CD4-positive, alpha-beta T cell (primary cell): ENCODE measurements at regions not wholly inside any gene's neighbourhood (a gene's known extent, or its start where the extent isn't known, plus 50 kb on each side); places are given as distances from the start of the nearest gene placed in this dataset.
"Not testable (repeated sequence)": the region's sequence is repeated elsewhere in the genome, so short reads cannot be mapped to it uniquely, and the experiment has no call there.

Experiments
- ATAC-seq: fragments of 200-7000 bp; cut with Tn5 transposase; one replicate; pipeline ENCODE4 v1.10.0; 2022; ENCODE audit warnings: mild to moderate bottlenecking; ENCODE audit not compliant: poor library complexity
- CTCF ChIA-PET: fragments of 350-600 bp; sonication (Branson Sonifier 250); formaldehyde crosslinking; loops from one replicate; lab custom pipeline; 2021; ENCODE audit warnings: antibody characterized with exemption, inconsistent platforms; lab: Charles Lee
- POLR2A ChIA-PET: fragments of 350-600 bp; sonication (Branson Sonifier 250); formaldehyde crosslinking; loops from one replicate; lab custom pipeline; 2021; ENCODE audit warnings: antibody characterized with exemption, inconsistent platforms; lab: Charles Lee
- DNase-seq, 14 experiments: peaks; one replicate each; pipeline ENCODE4 v3.0.0-alpha.2; 2013 to 2020; ENCODE audit warnings: mixed read lengths in 2 of 14
- H3K27ac ChIP-seq, 2 donors: one replicate each; pipeline versions ENCODE4 v1.5.1 to v1.7.0; 2013; ENCODE audit warnings: low read length in 2 of 2, low read depth in 1 of 2, mild to moderate bottlenecking in 1 of 2
- H3K27me3 ChIP-seq, 2 experiments: 1 replicate in 1 of 2; 2 replicates in 1 of 2; pipeline versions ENCODE4 v1.6.1 to v1.7.0; 2013; ENCODE audit warnings: low read length in 2 of 2, control low read depth in 1 of 2, mild to moderate bottlenecking in 1 of 2, moderate library complexity in 1 of 2; ENCODE audit not compliant: insufficient read depth in 2 of 2, control insufficient read depth in 1 of 2
- H3K36me3 ChIP-seq: one replicate; pipeline ENCODE4 v1.6.1; 2013; ENCODE audit warnings: low read length, control low read depth; ENCODE audit not compliant: insufficient read depth
- H3K4me1 ChIP-seq: one replicate; pipeline ENCODE4 v1.6.1; 2013; ENCODE audit warnings: low read length, control low read depth; ENCODE audit not compliant: insufficient read depth
- H3K4me3 ChIP-seq: one replicate; pipeline ENCODE4 v1.5.1; 2013; ENCODE audit warnings: mild to moderate bottlenecking, low read length, moderate library complexity
- H3K9me3 ChIP-seq, 2 experiments: 1 replicate in 1 of 2; 2 replicates in 1 of 2; pipeline versions ENCODE4 v1.6.1 to v1.7.0; 2013; ENCODE audit warnings: low read length in 2 of 2, mild to moderate bottlenecking in 2 of 2, control low read depth in 1 of 2, moderate library complexity in 1 of 2; ENCODE audit not compliant: control insufficient read depth in 1 of 2, insufficient read depth in 1 of 2
- H3K27ac Mint-ChIP-seq: one replicate; pipeline ENCODE4 v1.8.0; 2020; ENCODE audit warnings: mixed read lengths
- H3K27me3 Mint-ChIP-seq: one replicate; pipeline ENCODE4 v1.8.0; 2021; ENCODE audit warnings: mixed read lengths
- H3K36me3 Mint-ChIP-seq: one replicate; pipeline ENCODE4 v1.8.0; 2021; ENCODE audit warnings: low read depth, mixed read lengths
- H3K4me1 Mint-ChIP-seq: one replicate; pipeline ENCODE4 v1.8.0; 2021; ENCODE audit warnings: low read depth, mixed read lengths
- H3K4me3 Mint-ChIP-seq: one replicate; pipeline ENCODE4 v1.8.0; 2020; ENCODE audit warnings: mild to moderate bottlenecking, mixed read lengths
- H3K9me3 Mint-ChIP-seq: one replicate; pipeline ENCODE4 v1.8.0; 2020; ENCODE audit warnings: mixed read lengths
- intact Hi-C, 2 experiments: fragments of 100-400 bp; cut with DNase I in 1 of 2; cut with micrococcal nuclease in 1 of 2; formaldehyde crosslinking; loops; one replicate each; pipeline versions ENCODE4 v1.15.1 to v1.9.0; 2023 to 2025; cut with DNase I, micrococcal nuclease
- TF ChIP-seq, protein P1 (sequence below): fragments of 200-600 bp; IDR thresholded peaks from one replicate; pipeline ENCODE4 v1.8.0; 2022; ENCODE audit warnings: antibody characterized with exemption, mild to moderate bottlenecking

DNA sequence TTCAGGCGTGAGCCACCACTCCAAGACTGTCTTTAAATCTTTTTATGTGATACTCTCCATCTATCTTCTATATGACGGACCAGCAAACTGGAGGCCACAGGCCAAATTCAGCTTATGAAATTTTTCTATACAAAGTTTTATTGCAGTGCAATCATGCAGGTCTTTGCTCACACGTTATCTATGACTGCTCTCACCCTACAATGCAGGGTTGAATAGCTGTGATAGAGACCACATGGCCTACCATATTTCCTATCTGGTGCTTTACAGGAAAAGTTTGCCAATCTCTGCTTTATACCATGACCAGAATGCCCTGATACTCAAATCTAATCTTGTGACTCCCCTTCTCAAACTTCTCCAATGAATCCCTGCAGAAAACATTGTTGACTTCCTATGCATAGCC is 89.5 kb upstream of the ACBD5 start:
- Histone ChIP-seq H3K4me1 (no peaks in the 10 kb centered on the region), H3K27me3 (no peaks in the 10 kb centered on the region), H3K36me3 (no peaks in the 10 kb centered on the region), H3K4me3 (no peak overlapping the region), H3K27ac (no peak overlapping the region), H3K9me3 (no peaks in the 10 kb centered on the region)
- POLR2A ChIA-PET = no interaction called here
- no peaks in the 10 kb centered on the region for H3K9me3 Mint-ChIP-seq
- H3K27me3 Mint-ChIP-seq = no peaks in the 10 kb centered on the region
- H3K36me3 Mint-ChIP-seq = no peaks in the 10 kb centered on the region
- no peak for DNase-seq
- CTCF ChIA-PET = no interaction called here
- H3K27ac Mint-ChIP-seq = no peak overlapping the region
- no peak for ATAC-seq
- TF ChIP-seq, protein P1, sequence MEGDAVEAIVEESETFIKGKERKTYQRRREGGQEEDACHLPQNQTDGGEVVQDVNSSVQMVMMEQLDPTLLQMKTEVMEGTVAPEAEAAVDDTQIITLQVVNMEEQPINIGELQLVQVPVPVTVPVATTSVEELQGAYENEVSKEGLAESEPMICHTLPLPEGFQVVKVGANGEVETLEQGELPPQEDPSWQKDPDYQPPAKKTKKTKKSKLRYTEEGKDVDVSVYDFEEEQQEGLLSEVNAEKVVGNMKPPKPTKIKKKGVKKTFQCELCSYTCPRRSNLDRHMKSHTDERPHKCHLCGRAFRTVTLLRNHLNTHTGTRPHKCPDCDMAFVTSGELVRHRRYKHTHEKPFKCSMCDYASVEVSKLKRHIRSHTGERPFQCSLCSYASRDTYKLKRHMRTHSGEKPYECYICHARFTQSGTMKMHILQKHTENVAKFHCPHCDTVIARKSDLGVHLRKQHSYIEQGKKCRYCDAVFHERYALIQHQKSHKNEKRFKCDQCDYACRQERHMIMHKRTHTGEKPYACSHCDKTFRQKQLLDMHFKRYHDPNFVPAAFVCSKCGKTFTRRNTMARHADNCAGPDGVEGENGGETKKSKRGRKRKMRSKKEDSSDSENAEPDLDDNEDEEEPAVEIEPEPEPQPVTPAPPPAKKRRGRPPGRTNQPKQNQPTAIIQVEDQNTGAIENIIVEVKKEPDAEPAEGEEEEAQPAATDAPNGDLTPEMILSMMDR = no peak
- no peaks in the 10 kb centered on the region for H3K4me1 Mint-ChIP-seq
- no peak overlapping the region for H3K4me3 Mint-ChIP-seq
- intact Hi-C loops = no loop called here

DNA sequence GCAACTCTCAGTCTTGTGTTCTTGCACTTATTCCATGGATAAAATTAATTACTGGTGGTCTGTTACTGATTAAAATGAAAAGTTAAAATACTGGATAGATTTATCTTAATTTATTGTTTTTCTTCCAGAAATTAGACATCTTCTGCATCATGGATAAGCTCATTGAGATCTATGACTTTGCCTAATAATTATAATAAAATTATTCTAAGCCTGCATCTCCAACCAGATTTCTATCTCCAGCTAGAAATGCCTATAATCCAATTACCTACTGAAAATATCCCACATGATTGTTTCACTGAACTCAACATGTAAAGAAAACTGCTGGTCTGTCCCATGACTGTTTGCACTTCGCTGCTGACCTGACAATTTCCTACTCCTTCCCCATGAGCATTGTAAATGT is 88.3 kb upstream of the ACBD5 start:
- Mint-ChIP-seq H3K4me1 (no peaks in the 10 kb centered on the region), H3K27ac (no peak overlapping the region), H3K36me3 (no peaks in the 10 kb centered on the region), H3K27me3 (no peaks in the 10 kb centered on the region), H3K4me3 (no peak overlapping the region), H3K9me3 (no peaks in the 10 kb centered on the region)
- TF ChIP-seq, protein P1 = no peak
- H3K4me3 ChIP-seq = no peak overlapping the region
- ATAC-seq (no peak), DNase-seq (no peak)
- no peaks in the 10 kb centered on the region for H3K36me3 ChIP-seq
- intact Hi-C loops = no loop called here
- H3K9me3 ChIP-seq = no peaks in the 10 kb centered on the region
- CTCF ChIA-PET = no interaction called here
- H3K4me1 ChIP-seq = no peaks in the 10 kb centered on the region
- H3K27ac ChIP-seq = no peak overlapping the region
- POLR2A ChIA-PET = no interaction called here
- H3K27me3 ChIP-seq = no peaks in the 10 kb centered on the region

DNA sequence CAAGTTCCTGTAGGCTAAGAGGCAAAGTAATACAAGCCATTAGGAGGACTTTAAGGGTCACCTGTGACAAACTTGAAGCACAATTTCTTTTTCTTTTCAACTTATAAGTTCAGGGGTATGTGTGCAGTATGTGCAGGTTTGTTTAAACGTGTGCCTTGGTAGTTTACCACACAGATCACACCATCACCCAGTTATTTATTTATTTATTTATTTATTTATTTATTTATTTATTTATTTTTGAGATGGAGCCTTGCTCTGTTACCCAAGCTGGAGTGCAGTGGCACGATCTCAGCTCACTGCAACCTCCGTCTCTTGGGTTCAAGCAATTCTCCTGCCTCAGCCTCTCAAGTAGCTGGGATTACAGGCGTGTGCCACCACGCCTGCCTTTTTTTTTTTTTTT is 86.2 kb upstream of the ACBD5 start:
- H3K36me3 Mint-ChIP-seq, H3K4me1 ChIP-seq, DNase-seq, H3K27ac Mint-ChIP-seq, H3K27me3 Mint-ChIP-seq, POLR2A ChIA-PET, H3K36me3 ChIP-seq, H3K27me3 ChIP-seq, H3K9me3 Mint-ChIP-seq, H3K9me3 ChIP-seq, ATAC-seq, intact Hi-C loops, H3K27ac ChIP-seq, H3K4me1 Mint-ChIP-seq, H3K4me3 ChIP-seq, H3K4me3 Mint-ChIP-seq, CTCF ChIA-PET: not testable (repeated sequence)

DNA sequence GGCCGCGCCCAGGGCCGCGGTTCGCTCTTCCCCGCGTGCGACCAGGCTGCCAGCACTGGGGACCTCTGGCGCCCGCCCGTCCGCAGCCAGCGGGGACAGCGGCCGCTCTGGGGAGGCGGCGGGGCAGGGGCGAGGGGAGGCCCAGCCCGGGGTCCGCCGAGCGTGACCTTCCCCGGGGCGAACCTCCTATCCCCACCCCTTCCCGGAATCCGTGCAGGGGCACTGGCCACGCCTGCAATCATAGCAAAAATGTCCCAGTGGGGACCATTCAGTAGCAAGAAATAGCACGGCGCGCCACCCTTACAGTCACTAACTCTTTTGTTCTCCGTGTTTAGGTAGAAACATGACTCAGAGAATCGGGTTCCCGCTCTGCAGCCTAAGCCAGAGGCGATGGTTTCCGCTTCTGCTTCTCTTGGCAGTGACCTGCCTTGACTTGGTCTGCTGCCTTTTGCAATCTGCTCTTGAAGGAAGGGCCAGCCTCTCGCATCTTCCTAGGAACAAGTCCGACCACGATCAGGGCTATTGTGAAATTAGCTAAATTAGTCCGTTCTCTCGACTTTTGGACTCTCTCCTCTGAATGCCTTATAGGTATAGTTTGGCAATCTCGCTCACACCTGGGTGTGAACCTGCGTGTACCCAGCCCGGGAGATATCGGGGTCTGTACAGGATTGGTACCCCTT is 79.3 kb upstream of the ACBD5 start:
- Histone ChIP-seq H3K9me3 (no peaks in the 10 kb centered on the region), H3K36me3 (no peaks in the 10 kb centered on the region), H3K27me3 (peaks cover 6 to 7% of the 10 kb centered on the region in 2 experiments), H3K27ac (no peak overlapping the region), H3K4me1 (peaks cover 2% of the 10 kb centered on the region), H3K4me3 (no peak overlapping the region)
- ChIA-PET POLR2A (no interaction called here), CTCF (no interaction called here)
- DNase-seq = peak in 8 of 14 experiments; percentile 3 to 63 (median 20)
- H3K27me3 Mint-ChIP-seq = peaks cover 35% of the 10 kb centered on the region
- no peak for ATAC-seq
- no peaks in the 10 kb centered on the region for H3K36me3 Mint-ChIP-seq
- H3K9me3 Mint-ChIP-seq = no peaks in the 10 kb centered on the region
- intact Hi-C loops = loop anchor here in 1 of 2 experiments (10.0 kb wide), 1 partner anchor 695 kb away; no protein-coding TSS in a partner anchor
- H3K4me1 Mint-ChIP-seq = peaks cover 3% of the 10 kb centered on the region
- no peak overlapping the region for H3K27ac Mint-ChIP-seq
- TF ChIP-seq, protein P1 = no peak
- peak overlapping the region; percentile 28 for H3K4me3 Mint-ChIP-seq

DNA sequence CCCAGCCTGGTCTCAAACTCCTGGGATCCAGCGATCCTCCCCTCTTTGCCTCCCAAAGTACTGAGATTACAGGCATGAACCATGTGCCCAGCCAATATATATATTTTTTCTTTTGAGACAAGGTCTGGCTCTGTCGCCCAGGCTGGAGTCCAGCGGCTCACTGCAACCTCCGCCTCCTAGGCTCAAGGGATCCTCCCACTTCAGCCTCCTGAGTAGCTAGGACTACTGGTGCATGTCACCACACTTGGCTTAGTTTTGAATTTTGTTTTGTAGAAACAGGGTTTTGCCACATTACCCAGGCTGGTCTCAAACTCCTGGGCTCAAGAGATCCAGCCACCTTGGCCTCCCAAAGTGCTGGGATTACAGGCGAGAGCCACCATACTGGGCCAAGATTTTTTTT is 78.5 kb upstream of the ACBD5 start:
- H3K4me1 ChIP-seq, DNase-seq, H3K4me1 Mint-ChIP-seq, POLR2A ChIA-PET, H3K36me3 ChIP-seq, H3K27me3 ChIP-seq, H3K9me3 ChIP-seq, H3K27ac Mint-ChIP-seq, CTCF ChIA-PET, H3K27ac ChIP-seq, H3K4me3 ChIP-seq, H3K9me3 Mint-ChIP-seq, ATAC-seq, H3K36me3 Mint-ChIP-seq, H3K4me3 Mint-ChIP-seq: not testable (repeated sequence)
- peaks cover 43% of the 10 kb centered on the region for H3K27me3 Mint-ChIP-seq
- intact Hi-C loops = loop anchor here in 1 of 2 experiments (10.0 kb wide), 1 partner anchor 694 kb away; no protein-coding TSS in a partner anchor
